HFF-Myc (cell line): ENCODE measurements at regions not wholly inside any gene's neighbourhood (a gene's known extent, or its start where the extent isn't known, plus 50 kb on each side); places are given as distances from the start of the nearest gene placed in this dataset.

ENCODE experiments used
- DNase-seq: peaks from one replicate; pipeline ENCODE4 v3.0.0-alpha.2; 2011; ENCODE audit warnings: low read depth; ENCODE audit errors: extremely low read depth
- H3K4me3 ChIP-seq: replicated peaks from 2 replicates; pipeline ENCODE4 v1.5.1; 2011; ENCODE audit warnings: low read depth, mild to moderate bottlenecking, control low read depth, low read length
- CTCF ChIP-seq: IDR thresholded peaks from 2 replicates; pipeline ENCODE4 v1.5.1; 2012; ENCODE audit warnings: mild to moderate bottlenecking, low read depth, low read length, control low read depth; ENCODE audit errors: missing control alignments

- H3K4me3 ChIP-seq, result no peak overlapping the region
- DNase-seq, result no peak
- no peak for TF ChIP-seq CTCF
Observed at GRCh38 chr6:170208182-170208601, 82.7 kb downstream of the DLL1 start.

GRCh38 chr6:170207586-170208181 lies 83.2 kb downstream of the DLL1 start:
- DNase-seq, result no peak
- no peak overlapping the region for H3K4me3 ChIP-seq
- no peak for TF ChIP-seq CTCF

GRCh38 chr6:170206851-170207431 lies 83.9 kb downstream of the DLL1 start:
- DNase-seq, result no peak
- no peak overlapping the region for H3K4me3 ChIP-seq
- TF ChIP-seq CTCF, result no peak

- no peak for TF ChIP-seq CTCF
- DNase-seq, result no peak
- H3K4me3 ChIP-seq, result no peak overlapping the region
Observed at GRCh38 chr6:170206317-170206621, 84.6 kb downstream of the DLL1 start.

GRCh38 chr6:170205534-170206316 lies 85.2 kb downstream of the DLL1 start:
- no peak for DNase-seq
- no peak overlapping the region for H3K4me3 ChIP-seq
- no peak for TF ChIP-seq CTCF

GRCh38 chr6:170205126-170205525 lies 85.8 kb downstream of the DLL1 start:
- TF ChIP-seq CTCF, result no peak
- DNase-seq, result no peak
- no peak overlapping the region for H3K4me3 ChIP-seq

- no peak overlapping the region for H3K4me3 ChIP-seq
- TF ChIP-seq CTCF, result no peak
- DNase-seq, result no peak
Observed at GRCh38 chr6:170203212-170203611, 87.7 kb downstream of the DLL1 start.
